GM12878 (cell line): ENCODE measurements at regions not wholly inside any gene's neighbourhood (a gene's known extent, or its start where the extent isn't known, plus 50 kb on each side); places are given as distances from the start of the nearest gene placed in this dataset.

Experiments
- ATAC-seq: fragments of 200-7000 bp; cut with Tn5 transposase; 3 replicates; pipeline ENCODE4 v1.9.1; 2020; ENCODE audit warnings: mild to moderate bottlenecking, moderate library complexity
- BruUV-seq: library from RNA; stranded (reverse); fragments of 400-500 nt; replicated peaks from 2 replicates; lab custom pipeline; 2021; lab: Mats Ljungman, UMichigan
- CTCF ChIA-PET: fragments of 300-600 bp; sonication (Branson Sonifier 250); formaldehyde crosslinking; extraction: SDS; loops from one replicate; lab custom pipeline; 2021; ENCODE audit warnings: inconsistent platforms; lab: Yijun Ruan, JAX
- POLR2A ChIA-PET: fragments of 350-600 bp; formaldehyde crosslinking; extraction: SDS; loops from one replicate; lab custom pipeline; 2021; ENCODE audit warnings: inconsistent platforms; lab: Charles Lee
- RAD21 ChIA-PET: fragments of 300-600 bp; sonication (Branson Sonifier 250); formaldehyde crosslinking; loops from one replicate; lab custom pipeline; 2023; ENCODE audit warnings: antibody characterized with exemption; ENCODE audit not compliant: unreplicated experiment; lab: Charles Lee
- SMC1A ChIA-PET: fragments of 300-600 bp; sonication (Branson Sonifier 250); formaldehyde crosslinking; loops from one replicate; lab custom pipeline; 2023; ENCODE audit not compliant: unreplicated experiment, uncharacterized antibody; lab: Charles Lee
- DNase-seq: peaks from one replicate; pipeline ENCODE4 v3.0.0-alpha.2; 2011; ENCODE audit warnings: low read depth, low spot score
- FAIRE-seq: peaks from 3 replicates; lab custom pipeline; 2011; peaks lifted over from hg19 to GRCh38; lab: Jason Lieb, UNC
- H2AFZ ChIP-seq: 2 replicates; pipeline ENCODE4 v1.6.0; 2011; ENCODE audit warnings: low read depth, low read length, control low read depth; ENCODE audit not compliant: control insufficient read depth
- H3K27ac ChIP-seq: 2 replicates; pipeline ENCODE4 v1.5.1; 2011; ENCODE audit warnings: control low read depth; ENCODE audit not compliant: control insufficient read depth, insufficient read depth
- H3K27me3 ChIP-seq, 2 experiments: replicated peaks in 1 of 2; 2 replicates each; pipeline versions ENCODE4 v1.6.0 to v1.6.1; 2011; ENCODE audit warnings: low read length in 1 of 2; ENCODE audit not compliant: control insufficient read depth in 2 of 2, insufficient read depth in 2 of 2
- H3K36me3 ChIP-seq, 2 experiments: 2 replicates each; pipeline ENCODE4 v1.5.1; 2011; ENCODE audit warnings: low read length in 1 of 2; ENCODE audit not compliant: control insufficient read depth in 2 of 2, insufficient read depth in 2 of 2
- H3K4me1 ChIP-seq: 2 replicates; pipeline ENCODE4 v1.6.1; 2011; ENCODE audit warnings: mild to moderate bottlenecking, low read length, moderate library complexity, mixed read lengths; ENCODE audit not compliant: control insufficient read depth, insufficient read depth
- H3K4me2 ChIP-seq: 2 replicates; pipeline ENCODE4 v1.6.0; 2011; ENCODE audit warnings: control low read depth; ENCODE audit not compliant: control insufficient read depth, insufficient read depth
- H3K4me3 ChIP-seq: fragments of 200-600 bp; sonication (generic); 2 replicates; pipeline ENCODE4 v1.5.1; 2016
- H3K79me2 ChIP-seq: 2 replicates; pipeline ENCODE4 v1.6.0; 2011; ENCODE audit warnings: low read length; ENCODE audit not compliant: control insufficient read depth, insufficient read depth
- H3K9ac ChIP-seq: 2 replicates; pipeline ENCODE4 v1.8.0; 2011; ENCODE audit warnings: low read length, control low read depth, mixed read lengths; ENCODE audit not compliant: control insufficient read depth, insufficient read depth
- H3K9me3 ChIP-seq: replicated peaks from 3 replicates; pipeline ENCODE4 v1.5.1; 2011; ENCODE audit warnings: mild to moderate bottlenecking, low read length; ENCODE audit not compliant: control insufficient read depth, insufficient read depth
- H4K20me1 ChIP-seq: 2 replicates; pipeline ENCODE4 v1.6.0; 2011; ENCODE audit not compliant: control insufficient read depth, insufficient read depth
- BMI1 ChIP-seq: fragments of 450-650 bp; IDR thresholded peaks from 2 replicates; pipeline ENCODE4 v1.6.1; 2016; ENCODE audit warnings: mild to moderate bottlenecking, moderate library complexity, borderline replicate concordance
- BRCA1 ChIP-seq: IDR thresholded peaks from 2 replicates; pipeline ENCODE4 v1.6.1; 2011; ENCODE audit warnings: low read depth, low read length, improper control_type of control experiment
- FOXK2 ChIP-seq: fragments of 450-650 bp; IDR thresholded peaks from 2 replicates; pipeline ENCODE4 v1.6.1; 2017; ENCODE audit warnings: mild to moderate bottlenecking, moderate library complexity
- FOXM1 ChIP-seq: IDR thresholded peaks from 2 replicates; pipeline ENCODE4 v1.6.1; 2012; ENCODE audit warnings: low read depth, mild to moderate bottlenecking, inconsistent platforms, low read length, moderate library complexity
- HCFC1 ChIP-seq: fragments of 150-350 bp; IDR thresholded peaks from 2 replicates; pipeline ENCODE4 v1.6.1; 2014; ENCODE audit warnings: low read length
- JUND ChIP-seq: IDR thresholded peaks from 2 replicates; pipeline ENCODE4 v1.6.1; 2012; ENCODE audit warnings: low read depth, mild to moderate bottlenecking, low read length, improper control_type of control experiment, moderate library complexity
- MTA2 ChIP-seq: fragments of 450-650 bp; IDR thresholded peaks from 2 replicates; pipeline ENCODE4 v1.6.1; 2016; ENCODE audit warnings: low read depth, mild to moderate bottlenecking, moderate library complexity
- NFIC ChIP-seq: IDR thresholded peaks from 2 replicates; pipeline ENCODE4 v1.6.1; 2012; ENCODE audit warnings: low read depth, mild to moderate bottlenecking, inconsistent platforms, low read length, moderate library complexity
- POLR2AphosphoS5 ChIP-seq: IDR thresholded peaks from 2 replicates; pipeline ENCODE4 v1.6.1; 2011; ENCODE audit warnings: mild to moderate bottlenecking, low read length, inconsistent platforms
- POU2F2 ChIP-seq: IDR thresholded peaks from 3 replicates; pipeline ENCODE4 v1.6.1; 2011; ENCODE audit warnings: low read depth, mild to moderate bottlenecking, low read length, borderline replicate concordance
- RAD51 ChIP-seq: fragments of 450-650 bp; IDR thresholded peaks from 2 replicates; pipeline ENCODE4 v1.6.1; 2016; ENCODE audit warnings: moderate library complexity, mild to moderate bottlenecking, inconsistent platforms
- SREBF1 ChIP-seq: IDR thresholded peaks from 2 replicates; pipeline ENCODE4 v1.6.1; 2012; ENCODE audit warnings: mild to moderate bottlenecking, low read length
- SRF ChIP-seq, 2 experiments: IDR thresholded peaks; 2 replicates each; pipeline ENCODE4 v1.6.1; 2011; ENCODE audit warnings: low read depth in 2 of 2, low read length in 2 of 2, mild to moderate bottlenecking in 1 of 2, moderate library complexity in 1 of 2
- TBL1XR1 ChIP-seq: IDR thresholded peaks from 2 replicates; pipeline ENCODE4 v1.6.1; 2012; ENCODE audit warnings: low read depth, low read length, improper control_type of control experiment
- YBX1 ChIP-seq: fragments of 450-650 bp; IDR thresholded peaks from 2 replicates; pipeline ENCODE4 v1.6.1; 2016; ENCODE audit warnings: antibody characterized with exemption
- ZBTB33 ChIP-seq: fragments of 450-650 bp; IDR thresholded peaks from 2 replicates; pipeline ENCODE4 v1.6.1; 2017; ENCODE audit warnings: mild to moderate bottlenecking
- in situ Hi-C: fragments of 300-500 bp; cut with MboI; formaldehyde crosslinking; loops from 9 replicates; pipeline ENCODE4 v1.14.3; 2018; ENCODE audit warnings: mixed read lengths
- intact Hi-C: fragments of 100-400 bp; cut with micrococcal nuclease; formaldehyde crosslinking; loops from one replicate; pipeline ENCODE4 v1.14.2; 2022; ENCODE audit not compliant: unreplicated experiment
- TF ChIP-seq, protein P1 (sequence below): fragments of 450-650 bp; IDR thresholded peaks from 2 replicates; pipeline ENCODE4 v1.6.1; 2018; ENCODE audit warnings: borderline replicate concordance, mild to moderate bottlenecking; ENCODE audit not compliant: partially characterized antibody
- TF ChIP-seq, protein P2 (sequence below): IDR thresholded peaks from 2 replicates; pipeline ENCODE4 v1.6.1; 2011; ENCODE audit warnings: low read depth, mild to moderate bottlenecking, low read length, moderate library complexity, borderline replicate concordance; ENCODE audit errors: extremely low read depth

- SMC1A ChIA-PET = interaction anchor here (0.7 to 5.1 kb wide), 4 partner anchors 122 to 193 kb away, joined by 3 to 51 read pairs (median 22); no protein-coding TSS in a partner anchor
- FAIRE-seq = no peak
- Histone ChIP-seq H3K4me2 (no peak overlapping the region), H4K20me1 (no peaks in the 10 kb centered on the region), H3K4me3 (no peak overlapping the region), H3K4me1 (no peaks in the 10 kb centered on the region), H2AFZ (no peak overlapping the region), H3K9ac (no peak overlapping the region), H3K27me3 (no peaks in the 10 kb centered on the region), H3K79me2 (no peaks in the 10 kb centered on the region), H3K9me3 (no peaks in the 10 kb centered on the region)
- in situ Hi-C loops = no loop called here
- intact Hi-C loops = no loop called here
- POLR2A ChIA-PET = no interaction called here
- no TSS peak for BruUV-seq
- no peak for TF ChIP-seq HCFC1
- no peak for TF ChIP-seq MTA2
- no peak for TF ChIP-seq SRF (IDR thresholded peaks at IDR 0.05; ENCODE audit: low read depth in 2 of 2, low read length in 2 of 2)
- no peak for TF ChIP-seq TBL1XR1
- TF ChIP-seq RAD51 = no peak
- no peak for TF ChIP-seq POU2F2
- no peak for TF ChIP-seq BMI1
- TF ChIP-seq JUND = no peak
- TF ChIP-seq ZBTB33 = no peak
- TF ChIP-seq, protein P1, sequence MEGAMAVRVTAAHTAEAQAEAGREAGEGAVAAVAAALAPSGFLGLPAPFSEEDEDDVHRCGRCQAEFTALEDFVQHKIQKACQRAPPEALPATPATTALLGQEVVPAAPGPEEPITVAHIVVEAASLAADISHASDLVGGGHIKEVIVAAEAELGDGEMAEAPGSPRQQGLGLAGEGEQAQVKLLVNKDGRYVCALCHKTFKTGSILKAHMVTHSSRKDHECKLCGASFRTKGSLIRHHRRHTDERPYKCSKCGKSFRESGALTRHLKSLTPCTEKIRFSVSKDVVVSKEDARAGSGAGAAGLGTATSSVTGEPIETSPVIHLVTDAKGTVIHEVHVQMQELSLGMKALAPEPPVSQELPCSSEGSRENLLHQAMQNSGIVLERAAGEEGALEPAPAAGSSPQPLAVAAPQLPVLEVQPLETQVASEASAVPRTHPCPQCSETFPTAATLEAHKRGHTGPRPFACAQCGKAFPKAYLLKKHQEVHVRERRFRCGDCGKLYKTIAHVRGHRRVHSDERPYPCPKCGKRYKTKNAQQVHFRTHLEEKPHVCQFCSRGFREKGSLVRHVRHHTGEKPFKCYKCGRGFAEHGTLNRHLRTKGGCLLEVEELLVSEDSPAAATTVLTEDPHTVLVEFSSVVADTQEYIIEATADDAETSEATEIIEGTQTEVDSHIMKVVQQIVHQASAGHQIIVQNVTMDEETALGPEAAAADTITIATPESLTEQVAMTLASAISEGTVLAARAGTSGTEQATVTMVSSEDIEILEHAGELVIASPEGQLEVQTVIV = no peak
- no peak for TF ChIP-seq SREBF1
- TF ChIP-seq, protein P2, sequence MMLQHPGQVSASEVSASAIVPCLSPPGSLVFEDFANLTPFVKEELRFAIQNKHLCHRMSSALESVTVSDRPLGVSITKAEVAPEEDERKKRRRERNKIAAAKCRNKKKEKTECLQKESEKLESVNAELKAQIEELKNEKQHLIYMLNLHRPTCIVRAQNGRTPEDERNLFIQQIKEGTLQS = no peak
- no peak for TF ChIP-seq FOXM1
- TF ChIP-seq NFIC = no peak
- TF ChIP-seq BRCA1 = no peak
- TF ChIP-seq YBX1 = no peak
- TF ChIP-seq FOXK2 = no peak
- TF ChIP-seq POLR2AphosphoS5 = no peak
- TF ChIP-seq, all 136 proteins: peak for 0
- DNase-seq (no peak), ATAC-seq (no peak)
- ChIA-PET RAD21 (interaction anchor here (3.6 to 3.7 kb wide), 2 partner anchors 129 to 191 kb away, joined by 27 to 61 read pairs; no protein-coding TSS in a partner anchor), CTCF (interaction anchor here (0.8 to 5.4 kb wide), 5 partner anchors 15 to 191 kb away, joined by 3 to 93 read pairs (median 4); no protein-coding TSS in a partner anchor)
- Histone ChIP-seq H3K36me3 (peaks cover 0 to 11% of the 10 kb centered on the region in 2 experiments; a peak in 2 of 4 replicates), H3K27ac (no peak overlapping the region)
Measured at GRCh38 chr6:144777249-144777648, 492.1 kb downstream of the UTRN start.
